ENCODE measurements at regions not wholly inside any gene's neighbourhood (a gene's known extent, or its start where the extent isn't known, plus 50 kb on each side); places are given as distances from the start of the nearest gene placed in this dataset.

GRCh38 chr4:164343472-164343976 lies 410.4 kb upstream of the SMIM31 start:
- TF ChIP-seq POLR2A (IDR thresholded peaks at IDR 0.05; ENCODE audit: low read length) (no peak), GATA1 (IDR thresholded peaks at IDR 0.05; ENCODE audit: low read depth, low read length) (no peak)

All from erythroblast (primary cell).